Breast epithelium (tissue), 3 donors: ENCODE measurements at regions not wholly inside any gene's neighbourhood (a gene's known extent, or its start where the extent isn't known, plus 50 kb on each side); places are given as distances from the start of the nearest gene placed in this dataset.

Source experiments
- POLR2A ChIP-seq: fragments of 450-650 bp; IDR thresholded peaks from one replicate; pipeline ENCODE4 v1.6.1; 2016; ENCODE audit warnings: antibody characterized with exemption, mild to moderate bottlenecking, moderate library complexity
- POLR2AphosphoS5 ChIP-seq, 3 donors: sonication (generic); formaldehyde crosslinking; IDR thresholded peaks; one replicate each; pipeline ENCODE4 v1.6.1; 2017; ENCODE audit warnings: antibody characterized with exemption in 3 of 3
- TF ChIP-seq, protein P1 (sequence below), 3 donors: fragments of 450-650 bp; IDR thresholded peaks; one replicate each; pipeline ENCODE4 v1.5.1; 2016 to 2017; ENCODE audit warnings: antibody characterized with exemption in 3 of 3, mild to moderate bottlenecking in 3 of 3, moderate library complexity in 3 of 3

DNA sequence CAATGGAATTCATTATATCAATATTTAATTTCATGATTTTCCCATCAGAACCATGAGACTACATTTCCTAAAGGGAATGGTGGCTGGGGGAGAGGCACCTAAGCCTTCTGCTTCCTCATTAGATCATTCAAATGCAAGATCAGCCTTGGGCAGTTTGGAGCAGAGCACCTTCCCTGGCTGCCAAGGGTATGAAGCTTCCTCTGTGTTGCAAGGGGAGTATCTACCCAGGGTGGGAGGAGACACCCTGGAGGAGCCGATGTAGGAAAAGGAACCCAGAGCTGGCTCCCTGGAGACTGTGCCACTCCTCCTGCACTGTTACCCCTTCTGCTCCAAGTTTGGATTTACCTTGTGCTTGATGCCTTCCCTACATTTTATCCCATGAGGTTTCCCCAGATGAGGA is 299.7 kb upstream of the PRDM1 start:
- TF ChIP-seq, protein P1, sequence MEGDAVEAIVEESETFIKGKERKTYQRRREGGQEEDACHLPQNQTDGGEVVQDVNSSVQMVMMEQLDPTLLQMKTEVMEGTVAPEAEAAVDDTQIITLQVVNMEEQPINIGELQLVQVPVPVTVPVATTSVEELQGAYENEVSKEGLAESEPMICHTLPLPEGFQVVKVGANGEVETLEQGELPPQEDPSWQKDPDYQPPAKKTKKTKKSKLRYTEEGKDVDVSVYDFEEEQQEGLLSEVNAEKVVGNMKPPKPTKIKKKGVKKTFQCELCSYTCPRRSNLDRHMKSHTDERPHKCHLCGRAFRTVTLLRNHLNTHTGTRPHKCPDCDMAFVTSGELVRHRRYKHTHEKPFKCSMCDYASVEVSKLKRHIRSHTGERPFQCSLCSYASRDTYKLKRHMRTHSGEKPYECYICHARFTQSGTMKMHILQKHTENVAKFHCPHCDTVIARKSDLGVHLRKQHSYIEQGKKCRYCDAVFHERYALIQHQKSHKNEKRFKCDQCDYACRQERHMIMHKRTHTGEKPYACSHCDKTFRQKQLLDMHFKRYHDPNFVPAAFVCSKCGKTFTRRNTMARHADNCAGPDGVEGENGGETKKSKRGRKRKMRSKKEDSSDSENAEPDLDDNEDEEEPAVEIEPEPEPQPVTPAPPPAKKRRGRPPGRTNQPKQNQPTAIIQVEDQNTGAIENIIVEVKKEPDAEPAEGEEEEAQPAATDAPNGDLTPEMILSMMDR (IDR thresholded peaks at IDR 0.05), result no peak
- TF ChIP-seq POLR2A, result no peak
- TF ChIP-seq POLR2AphosphoS5 (IDR thresholded peaks at IDR 0.05), result no peak
